GM12878 (cell line): ENCODE measurements at regions not wholly inside any gene's neighbourhood (a gene's known extent, or its start where the extent isn't known, plus 50 kb on each side); places are given as distances from the start of the nearest gene placed in this dataset.

ENCODE experiments used
- BCLAF1 ChIP-seq: fragments of 450-650 bp; IDR thresholded peaks from 2 replicates; pipeline ENCODE4 v1.6.1; 2017; ENCODE audit warnings: antibody characterized with exemption, mild to moderate bottlenecking, moderate library complexity
- BRCA1 ChIP-seq: IDR thresholded peaks from 2 replicates; pipeline ENCODE4 v1.6.1; 2011; ENCODE audit warnings: low read depth, low read length, improper control_type of control experiment
- MYC ChIP-seq: IDR thresholded peaks from 2 replicates; pipeline ENCODE4 v1.6.1; 2011; ENCODE audit warnings: mild to moderate bottlenecking, low read length, moderate library complexity, inconsistent platforms; ENCODE audit not compliant: insufficient read depth, insufficient replicate concordance, insufficient read length, severe bottlenecking
- NRF1 ChIP-seq: conservative IDR thresholded peaks from 2 replicates; pipeline ENCODE4 v1.6.1; 2011; ENCODE audit warnings: mild to moderate bottlenecking, low read depth, low read length, improper control_type of control experiment
- POU2F2 ChIP-seq: IDR thresholded peaks from 3 replicates; pipeline ENCODE4 v1.6.1; 2011; ENCODE audit warnings: low read depth, mild to moderate bottlenecking, low read length, borderline replicate concordance
- ZNF207 ChIP-seq: fragments of 450-650 bp; IDR thresholded peaks from 2 replicates; pipeline ENCODE4 v1.6.1; 2014; ENCODE audit warnings: antibody characterized with exemption, mild to moderate bottlenecking, borderline replicate concordance
- TF ChIP-seq, protein P1 (sequence below): fragments of 150-350 bp; IDR thresholded peaks from 2 replicates; pipeline ENCODE4 v1.6.1; 2016; ENCODE audit warnings: low read depth, low read length

GRCh38 chr4:56731857-56732256 is 50.8 kb upstream of the HOPX start (continued):
- TF ChIP-seq, protein P1, sequence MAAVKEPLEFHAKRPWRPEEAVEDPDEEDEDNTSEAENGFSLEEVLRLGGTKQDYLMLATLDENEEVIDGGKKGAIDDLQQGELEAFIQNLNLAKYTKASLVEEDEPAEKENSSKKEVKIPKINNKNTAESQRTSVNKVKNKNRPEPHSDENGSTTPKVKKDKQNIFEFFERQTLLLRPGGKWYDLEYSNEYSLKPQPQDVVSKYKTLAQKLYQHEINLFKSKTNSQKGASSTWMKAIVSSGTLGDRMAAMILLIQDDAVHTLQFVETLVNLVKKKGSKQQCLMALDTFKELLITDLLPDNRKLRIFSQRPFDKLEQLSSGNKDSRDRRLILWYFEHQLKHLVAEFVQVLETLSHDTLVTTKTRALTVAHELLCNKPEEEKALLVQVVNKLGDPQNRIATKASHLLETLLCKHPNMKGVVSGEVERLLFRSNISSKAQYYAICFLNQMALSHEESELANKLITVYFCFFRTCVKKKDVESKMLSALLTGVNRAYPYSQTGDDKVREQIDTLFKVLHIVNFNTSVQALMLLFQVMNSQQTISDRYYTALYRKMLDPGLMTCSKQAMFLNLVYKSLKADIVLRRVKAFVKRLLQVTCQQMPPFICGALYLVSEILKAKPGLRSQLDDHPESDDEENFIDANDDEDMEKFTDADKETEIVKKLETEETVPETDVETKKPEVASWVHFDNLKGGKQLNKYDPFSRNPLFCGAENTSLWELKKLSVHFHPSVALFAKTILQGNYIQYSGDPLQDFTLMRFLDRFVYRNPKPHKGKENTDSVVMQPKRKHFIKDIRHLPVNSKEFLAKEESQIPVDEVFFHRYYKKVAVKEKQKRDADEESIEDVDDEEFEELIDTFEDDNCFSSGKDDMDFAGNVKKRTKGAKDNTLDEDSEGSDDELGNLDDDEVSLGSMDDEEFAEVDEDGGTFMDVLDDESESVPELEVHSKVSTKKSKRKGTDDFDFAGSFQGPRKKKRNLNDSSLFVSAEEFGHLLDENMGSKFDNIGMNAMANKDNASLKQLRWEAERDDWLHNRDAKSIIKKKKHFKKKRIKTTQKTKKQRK = no peak
- TF ChIP-seq NRF1 (no peak), MYC (no peak), ZNF207 (no peak), BCLAF1 (no peak), BRCA1 (no peak), POU2F2 (no peak)
